GM19035 (cell line): ENCODE measurements at regions not wholly inside any gene's neighbourhood (a gene's known extent, or its start where the extent isn't known, plus 50 kb on each side); places are given as distances from the start of the nearest gene placed in this dataset.
"Not testable (repeated sequence)": the region's sequence is repeated elsewhere in the genome, so short reads cannot be mapped to it uniquely, and the experiment has no call there.

ENCODE experiments used
- ATAC-seq: cut with Tn5 transposase; IDR thresholded peaks from one replicate; pipeline ENCODE4 v1.9.1; 2021; ENCODE audit not compliant: unreplicated experiment

DNA sequence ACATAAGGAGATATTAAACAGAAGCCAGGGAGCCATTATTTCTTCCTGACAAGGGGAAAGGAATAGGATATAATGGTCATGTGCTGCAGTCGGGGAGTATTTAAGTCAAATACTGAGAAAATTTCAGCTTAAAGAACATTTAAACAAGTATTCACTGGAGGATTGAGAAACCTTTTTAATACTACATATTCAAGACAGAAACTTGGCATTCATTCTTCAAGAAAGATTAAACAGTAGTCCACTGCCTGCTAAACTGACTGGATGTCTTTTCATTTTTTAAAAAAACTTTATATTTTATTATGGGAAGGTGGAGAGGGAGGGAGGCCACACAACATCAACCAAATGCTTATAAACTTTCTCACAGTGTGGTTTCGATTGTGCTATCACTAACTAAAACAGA is 107.4 kb upstream of the CBLB start:
- no peak for ATAC-seq

DNA sequence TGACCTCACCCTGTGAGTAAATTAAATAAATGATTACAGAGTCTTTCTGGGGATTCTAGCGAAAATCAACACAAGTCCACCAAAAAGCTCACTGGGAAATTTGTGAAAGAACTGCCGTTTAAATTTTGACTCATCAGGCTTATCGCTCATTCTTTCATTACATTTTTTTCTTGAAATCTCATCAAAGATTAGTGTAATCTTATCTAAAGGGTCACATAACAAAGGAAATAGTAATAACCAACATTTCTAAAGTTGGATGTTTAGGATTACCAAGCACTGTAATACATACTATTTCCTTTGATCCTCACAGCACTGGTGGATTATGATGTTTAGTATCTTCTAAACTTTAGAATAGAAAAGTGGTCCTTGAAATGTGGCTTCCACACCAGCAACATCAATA is 111.1 kb upstream of the CBLB start:
- ATAC-seq, result no peak

DNA sequence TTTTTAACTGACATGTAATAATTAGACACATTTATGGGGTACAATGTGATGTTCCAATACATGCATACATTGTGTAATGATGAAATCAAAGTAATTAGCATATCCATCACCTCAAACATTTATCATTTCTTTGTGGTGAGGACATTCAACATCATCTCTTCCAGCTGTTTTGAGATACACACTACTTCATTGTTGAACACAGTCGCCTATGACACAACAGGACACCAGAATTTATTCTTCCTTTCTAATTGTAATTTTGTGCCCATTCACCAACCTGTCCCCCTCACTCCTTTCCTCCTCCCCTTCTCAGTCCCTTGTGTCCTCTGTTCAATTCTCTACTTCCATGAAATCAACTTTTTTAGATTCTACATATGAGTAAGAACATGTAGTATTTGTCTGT is 113.4 kb upstream of the CBLB start:
- ATAC-seq, result no peak

DNA sequence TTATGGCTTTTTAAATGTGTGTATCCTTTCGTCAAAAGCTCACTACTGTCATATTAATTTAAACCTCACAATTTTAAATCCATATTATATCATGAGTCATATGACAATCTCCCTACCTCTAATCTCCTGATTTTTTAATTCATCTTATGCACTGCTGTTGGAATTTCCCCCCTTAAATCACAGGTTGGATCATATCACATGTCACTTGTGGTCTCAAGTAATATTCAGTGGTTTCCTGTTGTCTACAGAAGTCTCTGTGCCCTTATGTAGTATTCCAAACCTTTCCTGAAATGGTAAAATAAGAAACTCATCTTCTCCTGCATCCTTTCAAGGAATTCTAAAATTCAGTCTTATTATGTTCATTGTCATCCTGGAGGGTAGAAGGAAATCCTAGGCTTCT is 116.0 kb upstream of the CBLB start:
- no peak for ATAC-seq

DNA sequence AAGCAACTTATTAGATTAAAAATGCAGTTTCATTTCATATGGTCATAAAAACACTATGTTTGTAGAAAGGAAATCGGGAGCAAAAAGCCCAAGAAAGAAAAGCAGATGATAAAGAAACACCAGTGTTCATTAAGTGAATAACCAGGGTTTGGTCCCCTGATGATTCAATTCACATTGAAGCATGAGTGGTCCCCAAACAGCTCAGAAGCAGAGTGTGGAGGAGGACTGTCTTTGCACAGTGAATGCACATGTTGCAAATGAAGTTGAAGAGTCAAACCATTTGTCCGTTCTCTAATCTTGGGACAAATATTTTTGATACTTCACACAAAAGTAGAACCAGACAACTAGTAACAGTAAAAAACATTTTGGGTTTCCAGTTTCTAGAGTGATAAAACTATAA is 117.5 kb upstream of the CBLB start:
- not testable (repeated sequence) for ATAC-seq

DNA sequence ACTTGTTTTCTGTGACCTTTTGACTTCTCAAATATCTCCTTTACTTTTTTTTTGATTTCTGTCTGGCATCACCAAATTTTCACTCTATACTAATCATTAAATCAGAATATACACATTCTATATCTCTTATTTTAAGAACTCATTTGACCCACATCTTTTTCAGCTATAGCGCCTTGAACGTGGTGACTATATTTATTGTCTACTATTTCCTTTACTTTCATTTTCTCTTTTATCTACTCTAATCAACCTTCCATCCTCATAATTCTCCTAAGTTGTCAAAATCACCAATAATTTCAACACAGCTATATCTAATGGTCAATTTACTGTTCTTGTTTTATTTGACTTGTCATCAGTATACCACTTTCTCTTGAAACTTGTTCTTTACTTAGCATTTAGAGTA is 119.0 kb upstream of the CBLB start:
- ATAC-seq, result no peak

DNA sequence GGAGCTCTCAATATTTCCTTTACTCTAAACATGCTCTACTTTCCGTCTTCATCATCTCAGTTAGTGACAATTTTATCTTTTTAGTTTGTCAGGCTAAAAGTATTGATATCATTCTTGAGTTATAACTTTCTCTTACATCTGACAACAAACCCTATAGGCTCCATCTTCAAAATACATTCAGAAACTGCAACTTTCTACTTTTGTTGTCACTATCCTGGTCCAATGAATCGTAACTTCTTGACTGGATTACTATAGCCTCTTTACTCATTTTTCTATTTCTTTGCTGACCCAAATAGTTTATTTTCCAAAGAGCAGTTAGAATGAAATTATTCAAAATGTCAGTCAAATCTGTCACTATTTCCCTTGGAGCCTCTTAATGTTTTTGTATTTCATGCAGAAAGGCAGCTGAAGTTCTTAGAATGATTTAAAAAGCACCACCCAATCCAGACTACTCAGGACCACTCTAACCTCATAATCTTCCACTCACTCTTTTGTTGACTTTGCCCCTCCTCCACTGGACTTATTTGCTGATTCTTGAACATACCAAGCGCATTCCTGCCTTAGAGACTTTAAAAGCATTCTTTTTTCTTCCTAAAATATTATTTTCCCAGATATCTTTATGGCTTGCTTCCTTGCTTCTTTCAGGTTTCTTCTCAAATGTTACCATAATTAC is 119.9 kb upstream of the CBLB start:
- ATAC-seq, result no peak

DNA sequence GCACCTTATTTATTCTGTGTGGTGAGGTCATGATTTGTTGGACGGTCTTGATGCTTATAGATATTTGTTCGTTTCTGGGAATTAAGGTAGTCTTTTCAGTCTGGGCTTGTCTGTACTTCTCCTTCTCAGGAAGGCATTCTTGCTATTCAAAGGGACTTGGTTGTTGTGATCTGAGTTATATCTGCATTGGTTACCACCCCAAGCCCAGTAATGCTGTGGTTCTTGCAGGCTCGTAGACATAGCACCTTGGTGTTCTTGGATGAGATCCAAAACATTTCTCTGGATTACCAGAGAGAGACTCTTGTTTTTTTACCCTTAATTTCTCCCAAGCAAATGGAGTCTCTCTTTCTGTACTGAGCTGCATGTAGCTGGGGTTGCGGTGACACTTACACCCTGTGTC is 128.0 kb upstream of the CBLB start:
- no peak for ATAC-seq

DNA sequence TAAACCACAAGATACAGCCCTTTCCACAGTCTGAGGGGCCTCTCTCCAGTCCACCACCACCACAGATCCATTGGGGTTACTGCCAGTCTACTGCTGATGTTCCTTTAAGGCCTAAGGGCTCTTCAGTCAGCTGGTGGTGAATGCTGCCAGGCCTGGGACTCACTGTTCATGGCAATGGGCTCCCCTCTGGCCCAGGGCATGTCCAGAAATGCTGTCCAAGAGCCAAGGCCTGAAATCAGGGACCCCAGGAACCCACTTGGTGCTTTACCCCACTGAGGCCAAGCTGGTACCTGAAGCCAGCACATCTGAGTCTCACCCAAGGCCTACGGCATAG is 128.6 kb upstream of the CBLB start:
- ATAC-seq, result no peak

DNA sequence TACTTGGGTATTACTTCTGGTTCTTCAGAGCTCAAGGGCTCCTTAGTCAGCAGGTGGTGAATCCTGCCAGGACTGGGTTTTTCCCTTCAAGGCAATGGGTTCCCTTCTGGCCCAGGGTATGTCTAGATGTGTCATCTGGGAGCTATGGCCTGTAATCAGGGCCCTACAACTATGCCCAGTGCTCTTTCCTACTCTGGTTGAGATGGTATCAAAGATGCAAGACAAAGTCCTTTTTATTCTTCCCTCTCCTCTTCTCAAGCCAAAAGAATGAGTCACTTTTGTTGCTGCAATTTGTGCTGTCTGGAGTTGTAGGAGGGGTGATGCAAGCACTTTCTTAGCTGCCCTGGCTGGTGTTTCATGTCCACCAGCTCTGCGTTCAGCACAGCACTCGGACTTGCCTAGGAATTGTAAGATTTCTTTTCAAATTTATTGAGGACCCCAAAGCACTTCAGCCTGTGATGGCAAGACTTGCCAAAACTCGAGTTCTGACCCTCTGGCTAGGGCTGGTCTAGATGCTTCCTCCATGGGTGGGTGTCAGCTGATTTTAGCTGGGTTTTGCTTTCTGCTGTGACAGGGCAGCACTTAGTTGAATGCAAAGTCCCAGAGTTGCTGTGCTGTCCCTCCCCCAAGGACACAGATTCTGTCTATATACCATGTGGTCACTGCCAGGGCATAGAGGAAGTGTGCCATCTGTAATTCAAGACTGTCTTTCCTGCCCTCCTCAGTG is 129.2 kb upstream of the CBLB start:
- ATAC-seq, result no peak

DNA sequence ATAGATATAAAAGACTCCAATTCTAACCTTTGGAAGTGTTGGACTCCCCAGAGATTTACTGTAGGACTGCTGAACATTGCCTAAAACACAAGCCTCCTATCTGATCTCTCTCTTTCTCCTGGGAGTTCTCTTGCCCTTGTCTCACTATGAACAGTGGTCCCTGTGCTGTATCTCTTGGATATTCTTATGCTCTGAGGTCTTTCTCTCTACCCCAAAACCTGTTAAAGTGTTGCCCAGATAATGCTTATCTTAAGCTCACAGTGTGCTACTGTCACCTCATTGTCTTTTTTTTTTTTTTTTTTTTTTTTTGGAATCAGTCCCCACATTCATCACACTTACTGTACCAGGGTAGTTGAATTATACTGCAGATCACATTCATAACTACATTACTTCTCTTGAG is 131.0 kb upstream of the CBLB start:
- no peak for ATAC-seq

DNA sequence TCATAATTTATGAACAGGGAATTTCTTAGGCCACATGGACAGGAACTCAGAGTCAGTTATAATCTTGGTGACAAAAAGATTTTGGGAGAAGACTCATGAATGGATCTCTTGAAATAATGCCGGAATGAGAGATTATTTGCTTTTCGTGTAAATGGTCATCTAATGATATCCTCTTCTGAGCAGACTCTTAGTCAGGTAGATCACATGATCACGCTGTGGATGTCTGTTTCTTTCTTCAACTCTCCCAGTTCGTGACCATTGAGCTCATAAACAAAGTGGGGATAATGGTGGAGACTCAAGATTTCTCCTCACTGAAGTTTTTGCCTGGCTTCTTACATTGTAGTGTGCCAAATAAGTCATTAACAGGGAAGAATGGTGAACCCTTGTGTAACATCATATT is 133.1 kb upstream of the CBLB start:
- ATAC-seq, result no peak

DNA sequence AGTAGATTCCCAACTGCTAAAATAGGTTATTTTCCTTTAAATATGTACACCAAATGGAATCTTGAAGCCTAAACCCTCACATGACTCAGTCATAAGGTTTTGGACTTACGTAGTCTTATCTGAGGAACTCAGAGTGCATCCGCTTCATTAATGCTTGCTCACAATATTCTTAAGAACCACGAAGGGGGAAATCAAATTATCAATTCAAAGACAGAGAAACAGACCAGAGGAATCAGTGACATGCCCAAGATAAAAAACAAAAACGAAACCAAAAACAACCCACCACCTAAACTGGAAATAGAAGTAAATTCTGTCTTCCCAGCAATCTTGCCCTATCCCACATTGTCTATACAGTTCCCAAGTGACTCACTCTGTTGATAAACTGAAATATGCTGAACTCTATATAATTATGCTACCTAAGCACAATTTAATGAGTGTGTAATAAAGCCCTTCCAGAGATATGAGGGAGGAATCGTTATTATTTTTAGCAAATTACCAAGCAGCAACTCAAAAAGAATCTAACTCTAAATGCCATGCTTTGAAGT is 135.4 kb upstream of the CBLB start:
- ATAC-seq, result no peak

DNA sequence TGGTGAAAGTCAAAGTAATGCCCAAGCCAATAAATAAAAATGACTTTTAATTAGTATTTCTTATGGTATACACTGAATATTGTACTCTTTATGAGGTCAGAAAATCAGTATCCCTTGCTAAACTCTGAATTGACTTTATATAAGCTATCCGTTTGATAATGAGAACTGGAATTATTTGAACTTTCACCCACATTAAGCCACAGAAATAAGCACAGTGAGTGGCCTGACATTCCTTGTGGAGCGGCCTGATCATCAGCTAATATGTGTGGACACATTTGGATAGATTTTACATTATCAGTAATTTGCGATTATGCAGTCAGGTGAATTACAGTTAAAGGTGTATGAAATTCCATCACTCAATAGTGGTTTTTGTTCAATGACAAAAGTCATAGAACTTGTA is 136.0 kb upstream of the CBLB start:
- ATAC-seq, result no peak

DNA sequence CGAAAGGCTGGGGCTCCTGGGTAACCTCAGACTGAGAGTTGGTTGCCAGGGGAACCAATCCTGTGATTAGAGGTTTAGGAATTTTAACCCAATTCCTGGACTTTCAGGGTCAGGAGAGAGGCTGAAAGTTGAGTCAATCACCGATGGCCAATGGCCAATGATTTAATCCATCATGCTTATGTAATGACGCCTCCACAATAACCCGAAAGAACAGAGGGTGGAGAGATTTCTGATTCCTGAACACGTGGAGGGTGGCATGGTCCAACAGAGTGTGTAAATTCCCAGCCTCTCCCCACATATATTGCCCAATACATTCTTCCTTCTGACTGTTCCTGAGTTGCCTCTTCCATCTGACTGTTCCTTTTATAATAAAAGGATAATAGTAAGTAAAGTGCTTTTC is 137.2 kb upstream of the CBLB start:
- no peak for ATAC-seq

DNA sequence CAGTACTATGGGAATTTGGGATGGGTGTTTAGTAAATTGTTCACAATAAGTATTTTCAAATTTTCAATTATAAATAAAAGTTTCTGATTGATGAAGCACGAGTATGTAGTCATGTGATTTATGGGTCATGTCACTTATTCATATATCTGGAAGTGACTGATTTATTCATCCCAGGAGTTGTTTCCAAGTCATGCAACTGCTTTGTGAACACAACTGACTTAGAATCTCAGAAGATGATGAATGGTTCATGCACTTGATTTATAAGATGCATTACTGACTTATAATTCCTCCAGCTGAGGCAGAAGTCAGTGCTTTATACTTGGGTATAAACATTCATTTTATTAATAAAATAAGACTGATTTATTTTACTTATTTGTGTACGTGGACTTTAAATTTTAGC is 137.8 kb upstream of the CBLB start:
- ATAC-seq, result no peak

DNA sequence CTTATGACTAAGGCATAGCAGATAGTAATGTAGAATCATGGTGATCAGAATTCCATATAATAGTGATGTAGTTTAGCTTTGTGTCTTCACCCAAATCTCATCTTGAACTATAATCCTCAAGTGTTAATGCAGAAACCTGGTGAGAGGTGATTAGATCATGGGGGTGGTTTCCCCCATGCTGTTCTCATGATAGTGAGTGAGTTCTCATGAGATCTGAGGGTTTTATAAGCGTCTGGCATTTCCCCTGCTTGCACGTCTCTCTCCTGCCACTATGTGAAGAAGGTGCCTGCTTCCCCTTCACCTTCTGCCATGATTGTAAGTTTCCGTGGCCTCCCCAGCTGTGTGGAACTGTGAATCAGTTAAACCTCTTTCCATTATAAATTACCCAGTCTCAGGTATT is 138.7 kb upstream of the CBLB start:
- ATAC-seq, result no peak

DNA sequence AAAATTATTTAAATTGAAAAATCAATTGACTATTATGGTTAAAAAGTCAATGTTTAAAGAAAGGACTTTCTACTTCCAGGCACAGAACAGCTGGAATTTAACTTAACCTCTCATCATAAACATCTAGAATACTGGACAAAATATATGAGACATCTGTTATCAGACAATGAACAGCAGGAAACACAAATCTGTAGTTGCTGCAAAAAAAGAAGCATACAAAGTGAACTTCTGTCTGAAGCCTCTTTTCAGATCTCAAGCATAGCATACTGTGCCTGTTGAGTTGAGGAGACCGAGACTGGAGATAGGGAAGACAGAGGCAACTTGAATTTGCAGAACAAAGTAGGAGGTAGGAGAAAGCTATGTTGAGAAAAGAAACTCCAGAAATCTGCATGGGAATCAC is 140.0 kb upstream of the CBLB start:
- ATAC-seq, result no peak

DNA sequence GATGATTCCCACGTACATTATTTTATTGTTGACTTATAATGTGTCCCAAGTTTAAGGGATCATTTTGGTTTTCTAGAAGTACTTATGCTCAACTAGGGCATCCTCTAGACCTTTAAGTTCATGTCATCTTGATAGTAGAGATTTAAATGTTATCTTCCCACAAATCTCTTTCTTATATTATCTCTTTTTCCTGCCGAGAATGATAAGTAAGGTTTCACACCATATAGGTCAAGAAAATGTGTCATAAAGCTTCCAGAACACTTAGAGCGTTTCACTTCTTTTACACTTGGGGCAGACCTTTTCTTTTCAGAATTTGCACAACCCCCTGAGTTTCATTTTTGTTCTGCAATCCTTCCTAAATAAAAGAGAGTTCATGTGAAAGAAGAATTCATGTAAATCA is 142.0 kb upstream of the CBLB start:
- no peak for ATAC-seq

DNA sequence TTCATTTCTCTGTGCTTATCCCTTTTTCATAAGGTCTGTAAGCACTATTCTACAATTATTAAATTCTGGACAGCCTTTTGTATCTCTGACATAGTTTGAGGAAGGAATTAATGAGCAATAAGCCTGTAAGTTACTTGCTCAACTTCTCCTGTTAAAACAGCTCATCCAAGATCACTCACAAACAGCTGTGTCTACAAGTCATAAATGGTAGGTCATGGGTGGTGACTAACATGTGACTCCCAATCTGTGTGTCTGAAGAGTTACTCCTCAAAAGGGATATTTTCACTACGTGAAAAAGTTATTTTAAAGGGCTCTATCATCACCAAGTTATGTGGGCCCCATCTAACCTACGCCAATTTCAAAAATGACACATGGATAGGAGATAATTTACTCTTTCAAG is 145.2 kb upstream of the CBLB start:
- no peak for ATAC-seq

DNA sequence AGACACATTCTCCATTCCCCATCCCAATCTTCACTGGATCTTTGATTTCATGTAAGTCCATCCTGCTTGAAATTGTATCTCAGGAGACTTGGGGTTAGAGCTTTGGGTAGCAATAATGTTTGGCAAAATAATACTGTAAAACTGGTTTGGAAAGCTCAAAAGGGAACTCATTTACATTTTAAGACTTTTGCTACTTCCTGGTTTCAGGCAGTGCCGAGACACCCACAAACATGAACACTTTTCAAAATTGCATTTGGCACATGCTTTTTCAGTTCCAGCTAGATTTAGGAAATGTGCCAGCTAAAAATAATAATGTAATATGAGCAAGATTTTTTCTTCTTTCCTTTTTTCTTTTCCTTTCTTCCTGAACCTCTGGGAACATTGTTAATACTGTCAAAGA is 145.7 kb upstream of the CBLB start:
- no peak for ATAC-seq

DNA sequence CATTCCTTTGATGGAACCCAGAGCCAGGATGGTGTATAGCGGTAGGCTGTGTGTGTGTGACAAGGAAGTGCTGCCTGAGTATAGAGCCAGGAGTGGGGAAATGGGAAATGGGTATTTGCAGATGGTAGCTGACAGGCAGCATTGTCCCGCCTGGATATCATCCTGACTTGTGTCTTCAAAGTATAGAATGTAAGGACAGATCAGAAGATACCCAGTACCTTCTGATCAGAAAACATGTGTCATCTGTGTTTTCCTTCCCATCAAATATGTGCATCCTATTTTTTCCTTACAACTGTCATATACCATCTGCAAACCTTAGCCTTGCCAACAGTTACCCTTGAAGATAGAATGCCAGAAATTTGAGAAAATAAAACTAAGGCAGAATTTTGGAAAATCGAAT is 146.2 kb upstream of the CBLB start:
- ATAC-seq, result no peak

DNA sequence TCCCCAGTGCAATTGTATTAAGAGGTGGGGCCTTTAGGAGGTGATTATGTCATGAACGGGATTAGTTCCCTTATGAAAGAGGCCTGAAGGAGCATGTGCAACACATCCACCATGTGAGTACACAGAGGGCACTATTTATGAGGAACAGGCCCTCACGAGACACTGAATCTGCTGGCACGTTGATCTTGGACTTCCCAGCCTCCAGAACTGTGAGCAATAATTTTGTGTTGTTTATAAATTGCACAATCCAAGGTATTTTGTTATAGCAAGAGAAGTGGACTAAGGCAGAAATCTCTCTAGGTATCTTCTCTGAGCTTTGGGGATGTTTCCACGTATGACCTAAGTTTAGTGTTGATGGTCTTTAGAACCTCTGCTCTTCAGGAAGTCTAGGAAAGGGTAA is 149.3 kb upstream of the CBLB start:
- ATAC-seq, result no peak
